Right lobe of liver (tissue), 4 donors: ENCODE measurements at regions not wholly inside any gene's neighbourhood (a gene's known extent, or its start where the extent isn't known, plus 50 kb on each side); places are given as distances from the start of the nearest gene placed in this dataset.

Source experiments
- POLR2A ChIP-seq: fragments of 450-650 bp; IDR thresholded peaks from one replicate; pipeline ENCODE4 v1.6.1; 2017; ENCODE audit warnings: antibody characterized with exemption, mild to moderate bottlenecking
- TF ChIP-seq, protein P1 (sequence below), 4 donors: fragments of 200-600 bp in 3 of 4; fragments of 450-650 bp in 1 of 4; IDR thresholded peaks; one replicate each; pipeline versions ENCODE4 v1.5.1 to v1.8.0; 2016 to 2022; ENCODE audit warnings: antibody characterized with exemption in 4 of 4, mild to moderate bottlenecking in 2 of 4
- donor health status: DM: no; HTN: no; CAD: no.
- donor health status: DM: no; HTN: no; CAD: no.
- donor health status: DM: no; HTN: yes; CAD: no.

- TF ChIP-seq, protein P1, sequence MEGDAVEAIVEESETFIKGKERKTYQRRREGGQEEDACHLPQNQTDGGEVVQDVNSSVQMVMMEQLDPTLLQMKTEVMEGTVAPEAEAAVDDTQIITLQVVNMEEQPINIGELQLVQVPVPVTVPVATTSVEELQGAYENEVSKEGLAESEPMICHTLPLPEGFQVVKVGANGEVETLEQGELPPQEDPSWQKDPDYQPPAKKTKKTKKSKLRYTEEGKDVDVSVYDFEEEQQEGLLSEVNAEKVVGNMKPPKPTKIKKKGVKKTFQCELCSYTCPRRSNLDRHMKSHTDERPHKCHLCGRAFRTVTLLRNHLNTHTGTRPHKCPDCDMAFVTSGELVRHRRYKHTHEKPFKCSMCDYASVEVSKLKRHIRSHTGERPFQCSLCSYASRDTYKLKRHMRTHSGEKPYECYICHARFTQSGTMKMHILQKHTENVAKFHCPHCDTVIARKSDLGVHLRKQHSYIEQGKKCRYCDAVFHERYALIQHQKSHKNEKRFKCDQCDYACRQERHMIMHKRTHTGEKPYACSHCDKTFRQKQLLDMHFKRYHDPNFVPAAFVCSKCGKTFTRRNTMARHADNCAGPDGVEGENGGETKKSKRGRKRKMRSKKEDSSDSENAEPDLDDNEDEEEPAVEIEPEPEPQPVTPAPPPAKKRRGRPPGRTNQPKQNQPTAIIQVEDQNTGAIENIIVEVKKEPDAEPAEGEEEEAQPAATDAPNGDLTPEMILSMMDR (IDR thresholded peaks at IDR 0.05) = no peak
- TF ChIP-seq POLR2A = no peak
These were observed 121.0 kb downstream of the KLF5 start for GRCh38 chr13:73179650-73180274.
